Activated B cell treated with CpG ODN at 0.5 μM for 24 hours (primary cell): ENCODE measurements at regions not wholly inside any gene's neighbourhood (a gene's known extent, or its start where the extent isn't known, plus 50 kb on each side); places are given as distances from the start of the nearest gene placed in this dataset.

ENCODE experiments used
- ATAC-seq: fragments of 200-7000 bp; cut with Tn5 transposase; one replicate; pipeline ENCODE4 v1.10.0; 2021; ENCODE audit warnings: low read depth, mild to moderate bottlenecking, moderate library complexity
- CTCF ChIA-PET: fragments of 350-600 bp; sonication (Branson Sonifier 250); formaldehyde crosslinking; loops from one replicate; lab custom pipeline; 2021; ENCODE audit warnings: antibody characterized with exemption; lab: Charles Lee
- POLR2A ChIA-PET: fragments of 350-600 bp; sonication (Branson Sonifier 250); formaldehyde crosslinking; loops from one replicate; lab custom pipeline; 2021; ENCODE audit warnings: antibody characterized with exemption; lab: Charles Lee
- DNase-seq: peaks from one replicate; pipeline ENCODE4 v3.0.0; 2022
- H3K27ac Mint-ChIP-seq: one replicate; pipeline ENCODE4 v1.8.0; 2020; ENCODE audit warnings: mixed read lengths
- H3K27me3 Mint-ChIP-seq: one replicate; pipeline ENCODE4 v1.8.0; 2021; ENCODE audit warnings: mixed read lengths
- H3K36me3 Mint-ChIP-seq: one replicate; pipeline ENCODE4 v1.8.0; 2021; ENCODE audit warnings: low read depth, mixed read lengths
- H3K4me1 Mint-ChIP-seq: one replicate; pipeline ENCODE4 v1.8.0; 2021; ENCODE audit warnings: mixed read lengths
- H3K4me3 Mint-ChIP-seq: one replicate; pipeline ENCODE4 v1.8.0; 2020; ENCODE audit warnings: mild to moderate bottlenecking, mixed read lengths
- H3K9me3 Mint-ChIP-seq: one replicate; pipeline ENCODE4 v1.8.0; 2020; ENCODE audit warnings: mixed read lengths
- intact Hi-C: fragments of 100-400 bp; cut with micrococcal nuclease; formaldehyde crosslinking; loops from one replicate; pipeline ENCODE4 v1.15.1; 2024
- TF ChIP-seq, protein P1 (sequence below): fragments of 200-600 bp; IDR thresholded peaks from one replicate; pipeline ENCODE4 v1.8.0; 2022; ENCODE audit warnings: antibody characterized with exemption, mild to moderate bottlenecking

GRCh38 chr1:31521761-31522555 lies 54.4 kb upstream of the TINAGL1 start:
- no peak for DNase-seq
- H3K27me3 Mint-ChIP-seq: peaks cover 4% of the 10 kb centered on the region

GRCh38 chr1:31522556-31522845 lies 53.8 kb upstream of the TINAGL1 start:
- ATAC-seq: no peak
- ChIA-PET CTCF (no interaction called here), POLR2A (no interaction called here)
- intact Hi-C loops: no loop called here
- no peak overlapping the region for H3K27ac Mint-ChIP-seq
- no peak for DNase-seq
- H3K36me3 Mint-ChIP-seq: no peaks in the 10 kb centered on the region
- H3K4me1 Mint-ChIP-seq: no peaks in the 10 kb centered on the region
- peaks cover 5% of the 10 kb centered on the region for H3K9me3 Mint-ChIP-seq
- TF ChIP-seq, protein P1, sequence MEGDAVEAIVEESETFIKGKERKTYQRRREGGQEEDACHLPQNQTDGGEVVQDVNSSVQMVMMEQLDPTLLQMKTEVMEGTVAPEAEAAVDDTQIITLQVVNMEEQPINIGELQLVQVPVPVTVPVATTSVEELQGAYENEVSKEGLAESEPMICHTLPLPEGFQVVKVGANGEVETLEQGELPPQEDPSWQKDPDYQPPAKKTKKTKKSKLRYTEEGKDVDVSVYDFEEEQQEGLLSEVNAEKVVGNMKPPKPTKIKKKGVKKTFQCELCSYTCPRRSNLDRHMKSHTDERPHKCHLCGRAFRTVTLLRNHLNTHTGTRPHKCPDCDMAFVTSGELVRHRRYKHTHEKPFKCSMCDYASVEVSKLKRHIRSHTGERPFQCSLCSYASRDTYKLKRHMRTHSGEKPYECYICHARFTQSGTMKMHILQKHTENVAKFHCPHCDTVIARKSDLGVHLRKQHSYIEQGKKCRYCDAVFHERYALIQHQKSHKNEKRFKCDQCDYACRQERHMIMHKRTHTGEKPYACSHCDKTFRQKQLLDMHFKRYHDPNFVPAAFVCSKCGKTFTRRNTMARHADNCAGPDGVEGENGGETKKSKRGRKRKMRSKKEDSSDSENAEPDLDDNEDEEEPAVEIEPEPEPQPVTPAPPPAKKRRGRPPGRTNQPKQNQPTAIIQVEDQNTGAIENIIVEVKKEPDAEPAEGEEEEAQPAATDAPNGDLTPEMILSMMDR: no peak
- no peak overlapping the region for H3K4me3 Mint-ChIP-seq
- peaks cover 4% of the 10 kb centered on the region for H3K27me3 Mint-ChIP-seq

More at GRCh38 chr1:31521761-31522555, 54.4 kb upstream of the TINAGL1 start:
- intact Hi-C loops: no loop called here
- no peak for ATAC-seq
- no peaks in the 10 kb centered on the region for H3K36me3 Mint-ChIP-seq
- no peaks in the 10 kb centered on the region for H3K4me1 Mint-ChIP-seq
- H3K4me3 Mint-ChIP-seq: no peak overlapping the region
- no peak overlapping the region for H3K27ac Mint-ChIP-seq
- TF ChIP-seq, protein P1: no peak
- ChIA-PET POLR2A (no interaction called here), CTCF (no interaction called here)
- peaks cover 5% of the 10 kb centered on the region for H3K9me3 Mint-ChIP-seq

- H3K36me3 Mint-ChIP-seq: no peaks in the 10 kb centered on the region
- ChIA-PET CTCF (interaction anchor here (1.5 kb wide), 1 partner anchor 26 kb away, joined by 3 read pairs; no protein-coding TSS in a partner anchor), POLR2A (no interaction called here)
- no peak overlapping the region for H3K27ac Mint-ChIP-seq
- H3K9me3 Mint-ChIP-seq: peaks cover 5% of the 10 kb centered on the region
- ATAC-seq (no peak), DNase-seq (no peak)
- H3K4me3 Mint-ChIP-seq: no peak overlapping the region
- intact Hi-C loops: no loop called here
- H3K4me1 Mint-ChIP-seq: no peaks in the 10 kb centered on the region
- peaks cover 4% of the 10 kb centered on the region for H3K27me3 Mint-ChIP-seq
- TF ChIP-seq, protein P1: no peak
These were observed 53.3 kb upstream of the TINAGL1 start for GRCh38 chr1:31523012-31523411.

DNA sequence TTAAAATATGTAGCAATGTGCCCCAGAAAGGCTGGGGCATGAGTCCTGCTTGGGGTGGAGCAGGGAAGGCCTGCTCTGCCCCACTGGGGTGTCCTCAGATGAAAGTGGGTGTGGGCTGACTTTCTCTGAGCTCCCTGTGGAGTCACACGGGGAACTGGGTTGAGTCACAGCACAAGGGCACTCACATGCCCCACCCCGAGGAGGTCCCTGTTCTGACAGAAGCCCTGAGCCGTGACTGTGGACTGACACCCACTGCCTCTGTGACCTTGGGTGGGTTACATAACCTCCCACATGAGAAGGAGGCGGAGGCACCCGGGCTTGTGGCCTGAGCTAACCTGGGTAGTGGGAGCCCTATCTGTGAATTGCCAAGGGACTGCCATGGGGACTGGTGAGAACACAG lies 52.5 kb upstream of the TINAGL1 start:
- TF ChIP-seq, protein P1: no peak
- H3K27ac Mint-ChIP-seq: no peak overlapping the region
- DNase-seq (no peak), ATAC-seq (no peak)
- ChIA-PET CTCF (interaction anchor here (1.0 to 1.5 kb wide), 3 partner anchors 11 to 339 kb away, joined by 3 read pairs; no protein-coding TSS in a partner anchor), POLR2A (no interaction called here)
- H3K4me1 Mint-ChIP-seq: no peaks in the 10 kb centered on the region
- intact Hi-C loops: no loop called here
- peaks cover 4% of the 10 kb centered on the region for H3K27me3 Mint-ChIP-seq
- peaks cover 5% of the 10 kb centered on the region for H3K9me3 Mint-ChIP-seq
- no peaks in the 10 kb centered on the region for H3K36me3 Mint-ChIP-seq
- H3K4me3 Mint-ChIP-seq: no peak overlapping the region

GRCh38 chr1:31524186-31524901 lies 52.0 kb upstream of the TINAGL1 start:
- H3K27me3 Mint-ChIP-seq: peaks cover 4% of the 10 kb centered on the region
- no peaks in the 10 kb centered on the region for H3K4me1 Mint-ChIP-seq
- intact Hi-C loops: no loop called here
- H3K9me3 Mint-ChIP-seq: peaks cover 5% of the 10 kb centered on the region
- POLR2A ChIA-PET: no interaction called here
- CTCF ChIA-PET: interaction anchor here (1.0 to 1.5 kb wide), 3 partner anchors 11 to 339 kb away, joined by 3 read pairs; no protein-coding TSS in a partner anchor
- DNase-seq (no peak), ATAC-seq (no peak)
- no peak overlapping the region for H3K27ac Mint-ChIP-seq
- TF ChIP-seq, protein P1: no peak
- H3K36me3 Mint-ChIP-seq: no peaks in the 10 kb centered on the region
- no peak overlapping the region for H3K4me3 Mint-ChIP-seq
